Liver (tissue), 8 donors: ENCODE measurements at regions not wholly inside any gene's neighbourhood (a gene's known extent, or its start where the extent isn't known, plus 50 kb on each side); places are given as distances from the start of the nearest gene placed in this dataset.

Source experiments
- DNase-seq: peaks from one replicate; pipeline ENCODE4 v3.0.0-alpha.2; 2017; ENCODE audit warnings: low spot score
- H3K27ac ChIP-seq, 2 donors: one replicate each; pipeline ENCODE4 v1.7.0; 2013; ENCODE audit warnings: inconsistent platforms in 2 of 2, low read length in 2 of 2, control low read depth in 1 of 2, low read depth in 1 of 2, mild to moderate bottlenecking in 1 of 2
- H3K27me3 ChIP-seq, 4 donors: one replicate each; pipeline versions ENCODE4 v1.6.1 to v1.7.0; 2013; ENCODE audit warnings: low read length in 3 of 4, inconsistent platforms in 1 of 4, mild to moderate bottlenecking in 1 of 4, moderate library complexity in 1 of 4; ENCODE audit not compliant: control insufficient read depth in 4 of 4, insufficient read depth in 4 of 4
- H3K36me3 ChIP-seq, 4 donors: one replicate each; pipeline versions ENCODE4 v1.6.1 to v1.7.0; 2013; ENCODE audit warnings: low read length in 3 of 4, mild to moderate bottlenecking in 3 of 4, low read depth in 1 of 4, moderate library complexity in 1 of 4; ENCODE audit not compliant: control insufficient read depth in 4 of 4, insufficient read depth in 3 of 4
- H3K4me1 ChIP-seq, 4 donors: one replicate each; pipeline versions ENCODE4 v1.6.1 to v1.7.0; 2013; ENCODE audit warnings: low read length in 3 of 4, mild to moderate bottlenecking in 3 of 4, moderate library complexity in 1 of 4; ENCODE audit not compliant: control insufficient read depth in 4 of 4, insufficient read depth in 4 of 4
- H3K4me3 ChIP-seq, 3 donors: one replicate each; pipeline versions ENCODE4 v1.6.1 to v1.7.0; 2013; ENCODE audit warnings: low read length in 3 of 3, control low read depth in 1 of 3, low read depth in 1 of 3, mild to moderate bottlenecking in 1 of 3
- H3K9ac ChIP-seq, 2 donors: one replicate each; pipeline ENCODE4 v1.7.0; 2013; ENCODE audit warnings: low read length in 2 of 2, mild to moderate bottlenecking in 2 of 2, moderate library complexity in 2 of 2, control low read depth in 1 of 2, low read depth in 1 of 2
- H3K9me3 ChIP-seq, 4 donors: one replicate each; pipeline versions ENCODE4 v1.6.1 to v1.7.0; 2013; ENCODE audit warnings: low read length in 3 of 4; ENCODE audit not compliant: control insufficient read depth in 4 of 4
- ATF3 ChIP-seq: IDR thresholded peaks from 2 replicates; pipeline ENCODE4 v1.6.1; 2016; ENCODE audit warnings: antibody characterized with exemption
- CTCF ChIP-seq: fragments of 150-350 bp; IDR thresholded peaks from 2 replicates; pipeline ENCODE4 v1.5.1; 2017; ENCODE audit warnings: improper control_type of control experiment, low read depth, low read length; ENCODE audit not compliant: missing input control
- FOXA1 ChIP-seq: IDR thresholded peaks from 2 replicates; pipeline ENCODE4 v1.6.1; 2016; ENCODE audit warnings: antibody characterized with exemption
- FOXA2 ChIP-seq: IDR thresholded peaks from 2 replicates; pipeline ENCODE4 v1.6.1; 2016; ENCODE audit warnings: antibody characterized with exemption
- GABPA ChIP-seq, 2 donors: IDR thresholded peaks in 1 of 2; conservative IDR thresholded peaks in 1 of 2; 2 replicates each; pipeline ENCODE4 v1.6.1; 2016; ENCODE audit warnings: antibody characterized with exemption in 2 of 2, mild to moderate bottlenecking in 1 of 2, moderate library complexity in 1 of 2
- HNF4A ChIP-seq, 2 donors: conservative IDR thresholded peaks; 2 replicates each; pipeline ENCODE4 v1.6.1; 2016; ENCODE audit warnings: antibody characterized with exemption in 2 of 2, mild to moderate bottlenecking in 2 of 2
- HNF4G ChIP-seq: IDR thresholded peaks from 2 replicates; pipeline ENCODE4 v1.6.1; 2016; ENCODE audit warnings: antibody characterized with exemption
- JUND ChIP-seq, 2 donors: IDR thresholded peaks; 2 replicates each; pipeline ENCODE4 v1.6.1; 2016; ENCODE audit warnings: antibody characterized with exemption in 2 of 2
- MAX ChIP-seq: IDR thresholded peaks from 2 replicates; pipeline ENCODE4 v1.6.1; 2016; ENCODE audit warnings: antibody characterized with exemption
- NR2F2 ChIP-seq: IDR thresholded peaks from 2 replicates; pipeline ENCODE4 v1.6.1; 2016; ENCODE audit warnings: antibody characterized with exemption
- RAD21 ChIP-seq, 2 donors: IDR thresholded peaks; 2 replicates each; pipeline ENCODE4 v1.6.1; 2016; ENCODE audit warnings: antibody characterized with exemption in 2 of 2, mild to moderate bottlenecking in 2 of 2
- RXRA ChIP-seq, 2 donors: IDR thresholded peaks; 2 replicates each; pipeline ENCODE4 v1.6.1; 2017 to 2018; ENCODE audit warnings: antibody characterized with exemption in 2 of 2, mild to moderate bottlenecking in 1 of 2
- SP1 ChIP-seq: IDR thresholded peaks from 2 replicates; pipeline ENCODE4 v1.6.1; 2018; ENCODE audit warnings: antibody characterized with exemption, mild to moderate bottlenecking
- TAF1 ChIP-seq: conservative IDR thresholded peaks from 2 replicates; pipeline ENCODE4 v1.6.1; 2016; ENCODE audit warnings: antibody characterized with exemption, mild to moderate bottlenecking
- YY1 ChIP-seq: IDR thresholded peaks from 2 replicates; pipeline ENCODE4 v1.6.1; 2016; ENCODE audit warnings: antibody characterized with exemption, mild to moderate bottlenecking
- ZBTB33 ChIP-seq: IDR thresholded peaks from 2 replicates; pipeline ENCODE4 v1.6.1; 2016; ENCODE audit warnings: antibody characterized with exemption
- WGBS: extraction: QIAGEN DNeasy Blood & Tissue Kit; methylation state at CpG from one replicate; pipeline ENCODE4 v1.1.7; 2013; 5-methylcytosine and 5-hydroxymethylcytosine counted together
- donor health status: healthy.
- donor health status: healthy.
- donor health status: healthy.
- donor health status: healthy.
- donor health status: healthy.

- no peak for DNase-seq
- TF ChIP-seq NR2F2 (no peak), YY1 (no peak), RAD21 (IDR thresholded peaks at IDR 0.05) (no peak), FOXA2 (no peak), HNF4A (conservative IDR thresholded peaks at IDR 0.05) (no peak), JUND (IDR thresholded peaks at IDR 0.05) (no peak), TAF1 (no peak), ZBTB33 (no peak), MAX (no peak), HNF4G (no peak)
- no peak overlapping the region for H3K9ac ChIP-seq
- peaks cover 1 to 9% (median 4%) of the 10 kb centered on the region in 4 donors for H3K4me1 ChIP-seq
- H3K27ac ChIP-seq: no peak overlapping the region
- 91% methylated on average over 6 of the region's 6 CpGs for WGBS
- no peaks in the 10 kb centered on the region for H3K36me3 ChIP-seq
- no peaks in the 10 kb centered on the region for H3K9me3 ChIP-seq
- no peaks in the 10 kb centered on the region for H3K27me3 ChIP-seq
- H3K4me3 ChIP-seq: no peak overlapping the region
These were observed 85.2 kb upstream of the CLINT1 start for GRCh38 chr5:157944077-157944633.

GRCh38 chr5:157942595-157942994 lies 83.7 kb upstream of the CLINT1 start:
- H3K9me3 ChIP-seq: no peaks in the 10 kb centered on the region
- H3K9ac ChIP-seq: no peak overlapping the region
- no peak for DNase-seq
- H3K27ac ChIP-seq: no peak overlapping the region
- H3K4me3 ChIP-seq: no peak overlapping the region
- H3K27me3 ChIP-seq: no peaks in the 10 kb centered on the region
- H3K36me3 ChIP-seq: no peaks in the 10 kb centered on the region
- H3K4me1 ChIP-seq: peaks cover 0 to 6% (median 2%) of the 10 kb centered on the region in 4 donors
- WGBS: 47% methylated on average over 1 of the region's 1 CpG
- peak; percentile 49 for TF ChIP-seq ATF3
- peak; percentile 23 to 33 for TF ChIP-seq JUND (IDR thresholded peaks at IDR 0.05)
- TF ChIP-seq CTCF: no peak
- no peak for TF ChIP-seq SP1
- TF ChIP-seq HNF4G: peak; percentile 26
- TF ChIP-seq MAX: no peak
- no peak for TF ChIP-seq RAD21 (IDR thresholded peaks at IDR 0.05)
- TF ChIP-seq RXRA (IDR thresholded peaks at IDR 0.05): peak; percentile 40 to 41
- TF ChIP-seq FOXA1: no peak
- TF ChIP-seq YY1: no peak
- no peak for TF ChIP-seq NR2F2
- no peak for TF ChIP-seq ZBTB33
- peak; percentile 84 to 90 for TF ChIP-seq HNF4A (conservative IDR thresholded peaks at IDR 0.05)
- no peak for TF ChIP-seq GABPA (IDR thresholded peaks at IDR 0.05 in 1 of 2, conservative IDR thresholded peaks at IDR 0.05 in 1 of 2)
- no peak for TF ChIP-seq TAF1
